Upper lobe of left lung (tissue), 6 donors: ENCODE measurements at regions not wholly inside any gene's neighbourhood (a gene's known extent, or its start where the extent isn't known, plus 50 kb on each side); places are given as distances from the start of the nearest gene placed in this dataset.

Experiments
- ATAC-seq, 2 donors: fragments of 200-7000 bp; cut with Tn5 transposase; one replicate each; pipeline ENCODE4 v1.9.1; 2022; ENCODE audit warnings: mild to moderate bottlenecking in 2 of 2, moderate library complexity in 2 of 2; ENCODE audit not compliant: low FRiP score in 2 of 2
- DNase-seq, 2 donors: peaks; one replicate each; pipeline ENCODE4 v3.0.0-alpha.2; 2019 to 2020
- H3K27ac ChIP-seq, 4 donors: fragments of 200-600 bp; sonication (generic); one replicate each; pipeline ENCODE4 v1.5.1; 2016 to 2019
- H3K27me3 ChIP-seq, 4 donors: fragments of 200-600 bp; sonication (generic); one replicate each; pipeline ENCODE4 v1.5.1; 2017 to 2019
- H3K36me3 ChIP-seq, 4 donors: fragments of 200-600 bp; sonication (generic); one replicate each; pipeline ENCODE4 v1.5.1; 2016 to 2019
- H3K4me1 ChIP-seq, 4 donors: fragments of 200-600 bp; sonication (generic); one replicate each; pipeline ENCODE4 v1.5.1; 2018 to 2019
- H3K4me3 ChIP-seq, 4 donors: fragments of 200-600 bp; sonication (generic); one replicate each; pipeline ENCODE4 v1.5.1; 2017 to 2019; ENCODE audit warnings: mild to moderate bottlenecking in 2 of 4, moderate library complexity in 1 of 4
- H3K9me3 ChIP-seq, 4 donors: fragments of 200-600 bp; sonication (generic); one replicate each; pipeline ENCODE4 v1.5.1; 2018 to 2019
- CTCF ChIP-seq, 6 experiments: fragments of 450-650 bp in 4 of 6; fragments of 200-600 bp in 2 of 6; sonication (generic) in 2 of 6; IDR thresholded peaks; one replicate each; pipeline ENCODE4 v1.5.1; 2016 to 2019; ENCODE audit warnings: antibody characterized with exemption in 6 of 6
- EP300 ChIP-seq, 4 donors: sonication (generic); formaldehyde crosslinking; IDR thresholded peaks; one replicate each; pipeline ENCODE4 v1.5.1; 2017; ENCODE audit warnings: antibody characterized with exemption in 4 of 4, control low read depth in 2 of 4
- POLR2A ChIP-seq, 4 donors: fragments of 450-650 bp; IDR thresholded peaks; one replicate each; pipeline ENCODE4 v1.5.1; 2016 to 2017; ENCODE audit warnings: antibody characterized with exemption in 4 of 4, mild to moderate bottlenecking in 2 of 4
- POLR2AphosphoS5 ChIP-seq, 2 donors: sonication (generic); formaldehyde crosslinking; IDR thresholded peaks; one replicate each; pipeline ENCODE4 v1.5.1; 2017; ENCODE audit warnings: antibody characterized with exemption in 2 of 2
- WGBS, 2 donors: methylation state at CpG; one replicate each; pipeline ENCODE4 v1.1.5; 2017 to 2018; 5-methylcytosine and 5-hydroxymethylcytosine counted together
- donor health status: DM: no; HTN: no; CAD: no; lungs with moderate emphysema.
- donor health status: DM: no; HTN: yes; CAD: no; lungs with severe emphysema.

- no peaks in the 10 kb centered on the region for H3K27me3 ChIP-seq
- no peaks in the 10 kb centered on the region for H3K4me1 ChIP-seq
- H3K36me3 ChIP-seq = no peaks in the 10 kb centered on the region
- no peak overlapping the region for H3K4me3 ChIP-seq
- no peak for ATAC-seq
- WGBS, 2 donors = 37 to 43% methylated on average over 3 of the region's 3 CpGs
- DNase-seq = no peak
- no peak for TF ChIP-seq CTCF (IDR thresholded peaks at IDR 0.05)
- no peak for TF ChIP-seq POLR2A (IDR thresholded peaks at IDR 0.05)
- H3K27ac ChIP-seq = no peak overlapping the region
- no peaks in the 10 kb centered on the region for H3K9me3 ChIP-seq
Observed at GRCh38 chr9:28120626-28121025, 547.3 kb upstream of the C9orf72 start.

GRCh38 chr9:28121366-28121765 lies 548.1 kb upstream of the C9orf72 start:
- Histone ChIP-seq H3K27ac (no peak overlapping the region), H3K9me3 (no peaks in the 10 kb centered on the region), H3K36me3 (no peaks in the 10 kb centered on the region), H3K4me1 (no peaks in the 10 kb centered on the region), H3K27me3 (no peaks in the 10 kb centered on the region), H3K4me3 (no peak overlapping the region)
- no peak for TF ChIP-seq CTCF (IDR thresholded peaks at IDR 0.05)
- TF ChIP-seq POLR2A (IDR thresholded peaks at IDR 0.05) = no peak
- no peak for TF ChIP-seq EP300 (IDR thresholded peaks at IDR 0.05)
- TF ChIP-seq POLR2AphosphoS5 (IDR thresholded peaks at IDR 0.05) = no peak
- ATAC-seq = no peak
- DNase-seq = no peak
- 35 to 37% methylated on average over 3 of the region's 3 CpGs for WGBS, 2 donors

- TF ChIP-seq EP300 (IDR thresholded peaks at IDR 0.05) (no peak), POLR2AphosphoS5 (IDR thresholded peaks at IDR 0.05) (no peak), CTCF (IDR thresholded peaks at IDR 0.05) (no peak), POLR2A (IDR thresholded peaks at IDR 0.05) (no peak)
- Histone ChIP-seq H3K4me1 (no peaks in the 10 kb centered on the region), H3K4me3 (no peak overlapping the region), H3K9me3 (no peaks in the 10 kb centered on the region), H3K27ac (no peak overlapping the region), H3K27me3 (no peaks in the 10 kb centered on the region), H3K36me3 (no peaks in the 10 kb centered on the region)
- DNase-seq = no peak
- ATAC-seq = no peak
Observed at GRCh38 chr9:28124917-28125316, 551.6 kb upstream of the C9orf72 start.

GRCh38 chr9:28127101-28127500 lies 553.8 kb upstream of the C9orf72 start:
- Histone ChIP-seq H3K9me3 (no peaks in the 10 kb centered on the region), H3K4me1 (no peaks in the 10 kb centered on the region), H3K27me3 (no peaks in the 10 kb centered on the region), H3K4me3 (no peak overlapping the region), H3K36me3 (no peaks in the 10 kb centered on the region), H3K27ac (no peak overlapping the region)
- DNase-seq (no peak), ATAC-seq (no peak)
- TF ChIP-seq POLR2AphosphoS5 (IDR thresholded peaks at IDR 0.05) (no peak), EP300 (IDR thresholded peaks at IDR 0.05) (no peak), POLR2A (IDR thresholded peaks at IDR 0.05) (no peak), CTCF (IDR thresholded peaks at IDR 0.05) (no peak)
- 41 to 43% methylated on average over 3 of the region's 3 CpGs for WGBS, 2 donors

GRCh38 chr9:28134446-28134976 lies 561.2 kb upstream of the C9orf72 start:
- TF ChIP-seq EP300 (IDR thresholded peaks at IDR 0.05) = no peak
- no peak for TF ChIP-seq POLR2AphosphoS5 (IDR thresholded peaks at IDR 0.05)
- no peak for TF ChIP-seq CTCF (IDR thresholded peaks at IDR 0.05)
- TF ChIP-seq POLR2A (IDR thresholded peaks at IDR 0.05) = no peak
- no peaks in the 10 kb centered on the region for H3K36me3 ChIP-seq
- whole genome bisulfite sequencing, 2 donors = 47 to 57% methylated on average over 8 of the region's 8 CpGs
- no peak overlapping the region for H3K4me3 ChIP-seq
- no peaks in the 10 kb centered on the region for H3K4me1 ChIP-seq
- H3K9me3 ChIP-seq = no peaks in the 10 kb centered on the region
- H3K27ac ChIP-seq = no peak overlapping the region
- ATAC-seq (no peak), DNase-seq (no peak)
- no peaks in the 10 kb centered on the region for H3K27me3 ChIP-seq
